Smooth muscle cell (in vitro differentiated cells): ENCODE measurements at regions not wholly inside any gene's neighbourhood (a gene's known extent, or its start where the extent isn't known, plus 50 kb on each side); places are given as distances from the start of the nearest gene placed in this dataset.

Experiments used
- DNase-seq: peaks from one replicate; lab custom pipeline; 2025; ENCODE audit not compliant: unreplicated experiment; lab: John Stamatoyannopoulos, UW
- H2AFZ ChIP-seq: fragments of 200-600 bp; sonication (generic); 2 replicates; pipeline ENCODE4 v1.6.0; 2016; ENCODE audit warnings: antibody characterized with exemption, low read depth, mild to moderate bottlenecking
- H3F3A ChIP-seq: fragments of 200-600 bp; sonication (generic); 2 replicates; pipeline ENCODE4 v1.6.0; 2017; ENCODE audit warnings: antibody characterized with exemption, low read depth
- H3K27ac ChIP-seq: fragments of 200-600 bp; sonication (generic); 2 replicates; pipeline ENCODE4 v1.5.1; 2016; ENCODE audit warnings: low read depth, mild to moderate bottlenecking
- H3K27me3 ChIP-seq: fragments of 200-600 bp; sonication (generic); 2 replicates; pipeline ENCODE4 v1.6.1; 2016; ENCODE audit warnings: low read depth, mild to moderate bottlenecking
- H3K36me3 ChIP-seq: fragments of 200-600 bp; sonication (generic); 2 replicates; pipeline ENCODE4 v1.5.1; 2016; ENCODE audit warnings: low read depth
- H3K4me1 ChIP-seq: fragments of 200-600 bp; sonication (generic); 2 replicates; pipeline ENCODE4 v1.5.1; 2016; ENCODE audit warnings: low read depth
- H3K4me2 ChIP-seq: fragments of 200-600 bp; sonication (generic); 2 replicates; pipeline ENCODE4 v1.6.0; 2016; ENCODE audit warnings: mild to moderate bottlenecking
- H3K4me3 ChIP-seq: fragments of 200-600 bp; sonication (generic); 2 replicates; pipeline ENCODE4 v1.5.1; 2016; ENCODE audit warnings: mild to moderate bottlenecking
- H3K79me2 ChIP-seq: fragments of 200-600 bp; sonication (generic); 2 replicates; pipeline ENCODE4 v1.6.0; 2016; ENCODE audit warnings: low read depth, mild to moderate bottlenecking
- H3K9ac ChIP-seq: fragments of 200-600 bp; sonication (generic); 2 replicates; pipeline ENCODE4 v1.6.0; 2016; ENCODE audit warnings: low read depth
- H3K9me3 ChIP-seq: fragments of 200-600 bp; sonication (generic); replicated peaks from 2 replicates; pipeline ENCODE4 v1.5.1; 2016; ENCODE audit warnings: low read depth
- H4K20me1 ChIP-seq: fragments of 200-600 bp; sonication (generic); 2 replicates; pipeline ENCODE4 v1.6.0; 2016; ENCODE audit warnings: low read depth
- WGBS: methylation state at CpG from one replicate; pipeline ENCODE4 v1.1.7; 2016; ENCODE audit warnings: low lambda C conversion rate; 5-methylcytosine and 5-hydroxymethylcytosine counted together
- TF ChIP-seq, protein P1 (sequence below): fragments of 200-600 bp; sonication (generic); IDR thresholded peaks from 2 replicates; pipeline ENCODE4 v1.5.1; 2017; ENCODE audit warnings: borderline replicate concordance, mild to moderate bottlenecking, antibody characterized with exemption; ENCODE audit not compliant: insufficient read depth, poor library complexity, severe bottlenecking

DNA sequence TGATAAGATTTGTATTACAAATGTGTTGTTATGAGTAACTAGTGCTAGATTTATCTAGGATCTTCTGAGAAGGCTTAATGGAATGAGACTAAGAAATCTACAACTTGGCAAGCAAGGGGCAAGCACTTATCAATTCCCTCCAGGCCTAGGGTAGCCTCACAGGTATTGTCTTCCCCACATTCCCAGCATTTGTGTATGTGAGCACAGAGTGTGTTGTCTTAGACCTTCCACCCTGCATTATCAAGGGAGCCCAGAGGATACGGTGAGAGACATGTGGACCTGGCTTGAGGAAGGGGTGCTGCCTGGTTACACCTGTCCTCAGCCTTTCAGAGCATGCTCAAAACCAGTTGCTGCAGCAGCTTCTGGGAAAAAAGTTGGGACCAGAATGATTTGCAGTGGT, 327.2 kb downstream of the MRPL39 start:
- Histone ChIP-seq H3K27me3 (no peaks in the 10 kb centered on the region), H3K4me1 (no peaks in the 10 kb centered on the region), H3K4me3 (no peak overlapping the region), H3F3A (no peaks in the 10 kb centered on the region), H3K27ac (no peak overlapping the region), H3K79me2 (no peaks in the 10 kb centered on the region), H3K4me2 (no peak overlapping the region), H3K9ac (no peak overlapping the region), H3K9me3 (no peaks in the 10 kb centered on the region), H2AFZ (no peak overlapping the region), H3K36me3 (no peaks in the 10 kb centered on the region), H4K20me1 (no peaks in the 10 kb centered on the region)
- DNase-seq: no peak
- TF ChIP-seq, protein P1, sequence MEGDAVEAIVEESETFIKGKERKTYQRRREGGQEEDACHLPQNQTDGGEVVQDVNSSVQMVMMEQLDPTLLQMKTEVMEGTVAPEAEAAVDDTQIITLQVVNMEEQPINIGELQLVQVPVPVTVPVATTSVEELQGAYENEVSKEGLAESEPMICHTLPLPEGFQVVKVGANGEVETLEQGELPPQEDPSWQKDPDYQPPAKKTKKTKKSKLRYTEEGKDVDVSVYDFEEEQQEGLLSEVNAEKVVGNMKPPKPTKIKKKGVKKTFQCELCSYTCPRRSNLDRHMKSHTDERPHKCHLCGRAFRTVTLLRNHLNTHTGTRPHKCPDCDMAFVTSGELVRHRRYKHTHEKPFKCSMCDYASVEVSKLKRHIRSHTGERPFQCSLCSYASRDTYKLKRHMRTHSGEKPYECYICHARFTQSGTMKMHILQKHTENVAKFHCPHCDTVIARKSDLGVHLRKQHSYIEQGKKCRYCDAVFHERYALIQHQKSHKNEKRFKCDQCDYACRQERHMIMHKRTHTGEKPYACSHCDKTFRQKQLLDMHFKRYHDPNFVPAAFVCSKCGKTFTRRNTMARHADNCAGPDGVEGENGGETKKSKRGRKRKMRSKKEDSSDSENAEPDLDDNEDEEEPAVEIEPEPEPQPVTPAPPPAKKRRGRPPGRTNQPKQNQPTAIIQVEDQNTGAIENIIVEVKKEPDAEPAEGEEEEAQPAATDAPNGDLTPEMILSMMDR: no peak
- 88% methylated on average over 1 of the region's 1 CpG for WGBS

DNA sequence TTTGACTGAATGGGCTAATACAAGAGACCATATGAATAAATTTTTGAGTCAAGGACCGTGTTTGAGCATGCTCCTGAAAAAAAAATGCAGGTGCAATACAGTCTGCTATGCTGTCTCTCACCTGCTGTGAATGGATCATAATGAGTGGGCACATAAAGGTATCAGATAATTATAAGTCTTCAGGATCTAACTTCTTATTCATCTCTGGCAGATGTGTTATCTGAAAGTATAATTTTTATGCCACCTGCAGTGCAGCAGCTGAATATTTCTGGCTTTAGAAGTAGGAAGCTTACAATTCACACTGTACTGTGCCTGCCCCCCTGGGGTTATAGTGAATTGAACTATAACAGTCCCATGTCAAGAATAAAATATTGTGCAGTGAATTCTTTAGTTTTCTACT, 333.3 kb downstream of the MRPL39 start:
- Histone ChIP-seq H3K9me3 (no peaks in the 10 kb centered on the region), H3K9ac (no peak overlapping the region), H4K20me1 (no peaks in the 10 kb centered on the region), H3K4me1 (no peaks in the 10 kb centered on the region), H3K36me3 (no peaks in the 10 kb centered on the region), H3K4me2 (no peak overlapping the region), H2AFZ (no peak overlapping the region), H3K4me3 (no peak overlapping the region), H3K27me3 (no peaks in the 10 kb centered on the region), H3K27ac (no peak overlapping the region), H3K79me2 (no peaks in the 10 kb centered on the region), H3F3A (no peaks in the 10 kb centered on the region)
- 88% methylated on average over 1 of the region's 1 CpG for WGBS
- no peak for DNase-seq
- TF ChIP-seq, protein P1: no peak

DNA sequence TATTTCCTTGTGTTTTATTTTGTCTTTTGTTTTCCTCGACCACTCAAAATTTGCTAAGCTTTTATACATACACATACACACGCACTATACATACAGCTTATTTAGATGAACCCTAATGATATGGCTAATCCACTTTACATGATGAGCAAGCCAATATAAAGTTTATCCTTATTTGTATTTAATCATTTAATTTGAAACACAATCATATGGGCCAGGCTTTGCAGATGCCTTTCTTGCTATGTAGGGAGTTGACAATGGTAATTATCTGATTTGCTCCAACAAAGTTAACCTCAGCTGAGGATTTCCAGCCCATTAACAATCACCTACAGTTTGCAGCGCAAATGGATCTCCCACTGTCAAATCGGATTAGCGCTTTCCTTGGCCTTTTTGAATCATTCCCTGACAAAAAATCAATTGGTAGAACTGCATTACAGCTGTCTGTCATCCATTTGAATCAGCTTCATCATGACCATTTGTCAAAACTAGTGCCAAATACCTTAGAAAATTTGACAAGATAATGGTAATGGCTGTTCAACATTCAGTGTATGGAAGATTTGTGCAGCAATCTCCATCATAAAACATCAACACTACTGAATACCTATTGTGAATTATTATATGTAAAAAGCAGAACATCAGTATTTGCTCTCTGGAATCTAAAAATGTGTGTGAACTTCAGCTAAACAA, 352.6 kb downstream of the MRPL39 start:
- TF ChIP-seq, protein P1: no peak
- no peak overlapping the region for H3K27ac ChIP-seq
- H3K36me3 ChIP-seq: no peaks in the 10 kb centered on the region
- no peaks in the 10 kb centered on the region for H3K4me1 ChIP-seq
- no peak overlapping the region for H3K9ac ChIP-seq
- H2AFZ ChIP-seq: no peak overlapping the region
- H3K4me2 ChIP-seq: no peak overlapping the region
- H3K4me3 ChIP-seq: no peak overlapping the region
- DNase-seq: no peak
- no peaks in the 10 kb centered on the region for H3K79me2 ChIP-seq
- H3K27me3 ChIP-seq: no peaks in the 10 kb centered on the region
- no peaks in the 10 kb centered on the region for H4K20me1 ChIP-seq
- no peaks in the 10 kb centered on the region for H3K9me3 ChIP-seq
- no peaks in the 10 kb centered on the region for H3F3A ChIP-seq
- WGBS: 87% methylated on average over 5 of the region's 5 CpGs

DNA sequence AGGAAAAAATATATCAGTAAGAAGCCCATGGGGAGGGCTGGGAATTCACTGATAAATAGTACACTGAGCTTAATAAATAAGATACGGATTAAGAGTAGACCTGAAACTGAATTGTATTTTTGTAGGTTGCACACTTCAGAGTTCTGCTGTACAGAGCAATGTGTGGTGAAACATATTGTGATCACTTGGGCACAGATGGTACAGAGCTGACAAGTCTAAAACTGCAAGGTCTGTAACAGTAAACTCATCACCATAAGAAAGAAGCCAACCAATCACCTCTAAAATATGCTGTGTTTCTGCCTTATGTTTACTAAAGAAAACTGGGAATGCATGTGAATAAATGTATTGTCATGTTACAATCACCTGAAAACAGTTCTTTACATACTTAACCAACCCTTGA, 360.7 kb downstream of the MRPL39 start:
- Histone ChIP-seq H4K20me1 (no peaks in the 10 kb centered on the region), H3F3A (no peaks in the 10 kb centered on the region), H3K4me2 (no peak overlapping the region), H3K27ac (no peak overlapping the region), H2AFZ (no peak overlapping the region), H3K27me3 (no peaks in the 10 kb centered on the region), H3K36me3 (no peaks in the 10 kb centered on the region), H3K9me3 (no peaks in the 10 kb centered on the region), H3K4me3 (no peak overlapping the region), H3K4me1 (no peaks in the 10 kb centered on the region), H3K79me2 (no peaks in the 10 kb centered on the region), H3K9ac (no peak overlapping the region)
- no peak for DNase-seq
- WGBS: 83% methylated on average over 1 of the region's 1 CpG
- TF ChIP-seq, protein P1: no peak
